Thoracic aorta (tissue), 2 donors: ENCODE measurements at regions not wholly inside any gene's neighbourhood (a gene's known extent, or its start where the extent isn't known, plus 50 kb on each side); places are given as distances from the start of the nearest gene placed in this dataset.
"Not testable (repeated sequence)": the region's sequence is repeated elsewhere in the genome, so short reads cannot be mapped to it uniquely, and the experiment has no call there.

Source experiments
- ATAC-seq: fragments of 150-250 bp; one replicate; pipeline ENCODE4 v1.8.0; 2017; ENCODE audit warnings: low read depth; ENCODE audit not compliant: insufficient number of reproducible peaks, low FRiP score
- DNase-seq: peaks from one replicate; pipeline ENCODE4 v3.0.0-alpha.2; 2020; ENCODE audit warnings: low spot score
- H3K27ac ChIP-seq, 2 donors: fragments of 200-600 bp; sonication (generic); 1 replicate in 1 of 2; 2 replicates in 1 of 2; pipeline ENCODE4 v1.5.1; 2016; ENCODE audit warnings: mild to moderate bottlenecking in 2 of 2, moderate library complexity in 2 of 2
- H3K27me3 ChIP-seq: fragments of 200-600 bp; sonication (generic); replicated peaks from 2 replicates; pipeline ENCODE4 v1.6.0; 2016; ENCODE audit warnings: mild to moderate bottlenecking; ENCODE audit not compliant: insufficient read depth
- H3K36me3 ChIP-seq: fragments of 200-600 bp; sonication (generic); one replicate; pipeline ENCODE4 v1.5.1; 2016
- H3K4me1 ChIP-seq, 2 donors: fragments of 200-600 bp; sonication (generic); 1 replicate in 1 of 2; 2 replicates in 1 of 2; pipeline versions ENCODE4 v1.5.1 to v1.6.0; 2016; ENCODE audit warnings: low read depth in 2 of 2, mild to moderate bottlenecking in 1 of 2; ENCODE audit not compliant: control insufficient read depth in 1 of 2
- H3K4me3 ChIP-seq: fragments of 200-600 bp; sonication (generic); 2 replicates; pipeline ENCODE4 v1.5.1; 2016; ENCODE audit warnings: mild to moderate bottlenecking
- H3K9me3 ChIP-seq: fragments of 200-600 bp; sonication (generic); 2 replicates; pipeline ENCODE4 v1.5.1; 2016
- CTCF ChIP-seq: fragments of 200-600 bp; sonication (generic); IDR thresholded peaks from one replicate; pipeline ENCODE4 v1.5.1; 2019; ENCODE audit warnings: antibody characterized with exemption

GRCh38 chr10:9554321-9554720 lies 1463.4 kb upstream of the CELF2 start:
- Histone ChIP-seq H3K36me3 (no peaks in the 10 kb centered on the region), H3K4me3 (no peak overlapping the region)

DNA sequence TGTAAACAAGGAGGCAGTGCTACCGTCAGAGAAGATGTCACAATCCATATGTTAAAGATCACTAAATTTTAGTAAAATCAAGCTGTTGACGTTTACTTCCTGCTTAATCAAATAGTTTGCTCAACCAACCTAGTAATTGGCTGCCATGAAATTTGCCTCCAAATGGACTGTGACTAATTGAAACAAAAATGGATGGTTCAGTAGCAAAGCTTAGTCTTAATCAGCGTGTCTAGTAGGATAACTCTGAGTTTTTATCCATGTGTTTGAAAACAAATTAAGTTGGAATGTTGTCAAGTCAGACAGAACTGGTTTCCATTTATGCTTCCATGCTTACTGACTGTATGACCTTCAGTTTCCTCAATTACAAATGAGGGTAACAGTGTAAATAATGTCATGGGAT lies 1456.7 kb upstream of the CELF2 start:
- no peaks in the 10 kb centered on the region for H3K4me1 ChIP-seq
- no peak overlapping the region for H3K27ac ChIP-seq
- H3K4me3 ChIP-seq, result no peak overlapping the region
- TF ChIP-seq CTCF, result no peak
- no peaks in the 10 kb centered on the region for H3K36me3 ChIP-seq
- DNase-seq (no peak), ATAC-seq (no peak)
- no peaks in the 10 kb centered on the region for H3K9me3 ChIP-seq
- H3K27me3 ChIP-seq, result no peaks in the 10 kb centered on the region

More at GRCh38 chr10:9554321-9554720, 1463.4 kb upstream of the CELF2 start:
- no peak for DNase-seq
- no peak for TF ChIP-seq CTCF
- H3K27ac ChIP-seq, result no peak overlapping the region
- ATAC-seq, result no peak
- no peaks in the 10 kb centered on the region for H3K27me3 ChIP-seq
- no peaks in the 10 kb centered on the region for H3K9me3 ChIP-seq
- H3K4me1 ChIP-seq, result no peaks in the 10 kb centered on the region

DNA sequence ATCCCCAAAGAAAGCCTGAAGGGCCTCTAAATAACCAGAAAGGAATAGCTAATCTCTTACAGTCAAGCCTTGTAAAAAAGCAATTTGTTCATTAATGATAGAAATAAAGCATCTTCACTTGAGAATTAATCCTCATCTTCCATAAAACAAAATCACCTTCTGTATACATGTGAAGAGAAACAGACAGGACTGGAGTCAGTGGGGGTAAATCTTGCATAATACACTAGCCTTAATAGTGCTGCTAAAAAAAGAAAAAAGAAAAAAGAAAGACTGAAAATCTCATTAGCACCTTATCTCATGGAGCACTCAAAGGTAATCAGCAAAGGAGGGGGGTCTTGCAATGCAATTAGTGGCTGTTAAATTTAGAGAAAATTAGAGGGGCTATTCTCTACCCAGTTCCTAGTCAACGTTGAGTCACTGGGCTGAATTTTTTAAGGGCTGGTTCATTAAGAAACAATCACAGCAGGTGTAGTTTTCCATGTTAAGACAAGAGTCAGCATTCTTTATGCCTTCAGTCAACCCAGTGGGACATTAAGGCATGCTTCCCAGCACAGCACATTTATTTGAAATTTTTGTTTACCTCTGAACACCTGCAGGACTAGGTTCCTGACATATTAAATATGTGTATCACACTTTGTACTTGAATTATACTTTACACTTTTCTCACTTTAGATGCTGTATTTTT lies 1455.7 kb upstream of the CELF2 start:
- Histone ChIP-seq H3K36me3 (no peaks in the 10 kb centered on the region), H3K4me1 (no peaks in the 10 kb centered on the region), H3K27ac (no peak overlapping the region), H3K4me3 (no peak overlapping the region), H3K9me3 (no peaks in the 10 kb centered on the region), H3K27me3 (no peaks in the 10 kb centered on the region)
- DNase-seq (no peak), ATAC-seq (no peak)
- no peak for TF ChIP-seq CTCF

GRCh38 chr10:9577746-9578145 lies 1439.9 kb upstream of the CELF2 start:
- Histone ChIP-seq H3K4me1 (no peaks in the 10 kb centered on the region), H3K4me3 (no peak overlapping the region), H3K27me3 (no peaks in the 10 kb centered on the region), H3K9me3 (no peaks in the 10 kb centered on the region), H3K36me3 (no peaks in the 10 kb centered on the region), H3K27ac (no peak overlapping the region)
- TF ChIP-seq CTCF, result no peak
- ATAC-seq (no peak), DNase-seq (no peak)

DNA sequence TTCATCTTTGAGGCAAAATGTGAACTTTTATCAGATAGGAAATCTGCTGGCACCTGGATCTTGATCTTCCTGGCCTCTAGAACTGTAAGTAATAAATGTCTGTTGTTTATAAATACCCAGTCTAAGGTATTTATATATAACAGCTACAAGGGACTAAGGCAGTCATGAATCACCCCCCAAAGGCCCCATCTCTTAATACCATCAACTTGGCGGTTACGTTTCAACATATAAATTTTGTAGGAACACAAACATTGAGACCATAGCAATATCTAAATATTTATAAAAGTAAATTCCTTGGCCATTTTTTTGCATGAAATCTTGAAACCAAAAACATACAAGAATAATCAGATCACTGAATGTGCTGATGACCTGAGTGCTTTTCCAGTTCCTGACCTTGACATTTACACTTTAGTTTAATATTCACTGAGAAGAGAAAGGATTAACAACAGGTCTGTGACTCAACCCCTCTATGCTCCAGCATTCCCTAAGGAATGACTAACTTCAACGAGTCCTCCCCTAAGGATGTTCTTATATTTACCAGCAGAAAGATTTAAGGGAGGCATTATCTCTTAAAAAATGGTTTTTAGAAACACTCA lies 1438.5 kb upstream of the CELF2 start:
- DNase-seq, result no peak
- ATAC-seq, result no peak
- Histone ChIP-seq H3K4me1 (no peaks in the 10 kb centered on the region), H3K36me3 (no peaks in the 10 kb centered on the region), H3K4me3 (no peak overlapping the region), H3K9me3 (no peaks in the 10 kb centered on the region), H3K27me3 (no peaks in the 10 kb centered on the region), H3K27ac (no peak overlapping the region)
- no peak for TF ChIP-seq CTCF

DNA sequence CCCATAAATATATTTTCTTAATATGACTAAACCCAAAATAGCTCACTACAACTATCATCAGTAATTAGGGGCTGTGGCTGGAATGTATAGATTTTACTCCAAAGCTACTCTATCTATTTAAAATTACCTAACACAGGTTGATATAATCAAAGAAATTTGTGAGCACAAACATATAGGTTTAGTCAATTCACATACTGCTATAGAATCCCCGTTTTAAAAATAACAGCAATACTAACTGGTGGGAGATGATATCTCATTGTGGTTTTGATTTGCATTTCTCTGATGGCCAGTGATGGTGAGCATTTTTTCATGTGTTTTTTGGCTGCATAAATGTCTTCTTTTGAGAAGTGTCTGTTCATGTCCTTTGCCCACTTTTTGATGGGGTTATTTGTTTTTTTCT lies 1434.9 kb upstream of the CELF2 start:
- H3K4me1 ChIP-seq, DNase-seq, H3K27ac ChIP-seq, H3K27me3 ChIP-seq, H3K36me3 ChIP-seq, H3K4me3 ChIP-seq, H3K9me3 ChIP-seq, ATAC-seq: not testable (repeated sequence)
